Stromal cell of bone marrow (primary cell): ENCODE measurements at regions not wholly inside any gene's neighbourhood (a gene's known extent, or its start where the extent isn't known, plus 50 kb on each side); places are given as distances from the start of the nearest gene placed in this dataset.
A peak's percentile ranks its signal among the peaks of the same experiment; 100 is the strongest.

Source experiments
- DNase-seq: peaks from one replicate; pipeline ENCODE4 v3.0.0-alpha.2; 2012; ENCODE audit warnings: low read depth

GRCh38 chr2:217691516-217691915, 311.3 kb downstream of the TNS1 start:
- DNase-seq, result no peak

GRCh38 chr2:217689053-217689452, 313.7 kb downstream of the TNS1 start:
- DNase-seq, result no peak

- no peak for DNase-seq
Measured at GRCh38 chr2:217688494-217688893, 314.3 kb downstream of the TNS1 start.

- no peak for DNase-seq
Measured at GRCh38 chr2:217687771-217688170, 315.0 kb downstream of the TNS1 start.

- DNase-seq, result peak; percentile 98
Measured at GRCh38 chr2:217685255-217685605, 317.6 kb downstream of the TNS1 start.

GRCh38 chr2:217684431-217685254, 318.2 kb downstream of the TNS1 start:
- no peak for DNase-seq

GRCh38 chr2:217683106-217683870, 319.5 kb downstream of the TNS1 start:
- DNase-seq, result no peak

- DNase-seq, result no peak
Measured at GRCh38 chr2:217681791-217682190, 321.0 kb downstream of the TNS1 start.

- DNase-seq, result no peak
Measured at GRCh38 chr2:217680381-217680780, 322.4 kb downstream of the TNS1 start.

- no peak for DNase-seq
Measured at GRCh38 chr2:217673627-217674026, 329.2 kb downstream of the TNS1 start.

GRCh38 chr2:217672472-217672871, 330.3 kb downstream of the TNS1 start:
- no peak for DNase-seq

GRCh38 chr2:217671871-217672270, 330.9 kb downstream of the TNS1 start:
- DNase-seq, result no peak

- DNase-seq, result no peak
Measured at GRCh38 chr2:217671075-217671474, 331.7 kb downstream of the TNS1 start.

- peak; percentile 62 for DNase-seq
Measured at GRCh38 chr2:217669831-217670230, 333.0 kb downstream of the TNS1 start.

GRCh38 chr2:217667512-217667911, 335.3 kb downstream of the TNS1 start:
- no peak for DNase-seq

- no peak for DNase-seq
Measured at GRCh38 chr2:217667035-217667434, 335.8 kb downstream of the TNS1 start.

GRCh38 chr2:217666338-217666737, 336.5 kb downstream of the TNS1 start:
- DNase-seq, result no peak

- DNase-seq, result no peak
Measured at GRCh38 chr2:217664761-217665160, 338.0 kb downstream of the TNS1 start.

- no peak for DNase-seq
Measured at GRCh38 chr2:217662984-217663602, 339.7 kb downstream of the TNS1 start.

GRCh38 chr2:217661378-217661777, 341.4 kb downstream of the TNS1 start:
- no peak for DNase-seq

GRCh38 chr2:217660423-217660822, 342.4 kb downstream of the TNS1 start:
- DNase-seq, result no peak

- no peak for DNase-seq
Measured at GRCh38 chr2:217658806-217659205, 344.0 kb downstream of the TNS1 start.

GRCh38 chr2:217657252-217657651, 345.5 kb downstream of the TNS1 start:
- no peak for DNase-seq
